ENCODE measurements at regions not wholly inside any gene's neighbourhood (a gene's known extent, or its start where the extent isn't known, plus 50 kb on each side); places are given as distances from the start of the nearest gene placed in this dataset.

DNA sequence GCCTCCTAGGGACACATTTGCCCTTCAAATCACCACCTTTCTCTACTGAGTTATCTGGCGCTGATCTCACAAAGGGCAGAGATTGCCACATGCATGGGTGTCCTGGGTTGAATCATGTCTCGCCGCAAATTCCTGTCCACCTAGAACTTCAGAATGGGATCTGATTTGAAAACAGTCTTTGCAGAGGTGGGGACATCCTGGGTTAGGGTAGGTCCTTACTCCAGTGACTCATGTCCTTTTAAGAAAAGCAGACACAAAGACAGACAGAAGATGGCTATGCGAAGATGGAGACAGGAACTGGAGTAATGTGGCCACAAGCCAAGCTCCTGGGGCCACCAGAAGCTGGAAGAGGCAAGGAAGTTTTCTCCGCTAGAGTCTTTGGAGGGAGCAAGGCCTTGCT, 197.4 kb upstream of the SMIM21 start:
- DNase-seq: no peak
- Histone ChIP-seq H3K27ac (ENCODE audit: low read length) (no peak overlapping the region), H3K9ac (ENCODE audit: low read length) (no peak overlapping the region), H3K36me3 (replicated peaks; ENCODE audit: insufficient read depth, low read length) (no peaks in the 10 kb centered on the region), H3K27me3 (replicated peaks; ENCODE audit: insufficient read depth, low read length) (no peaks in the 10 kb centered on the region), H3K4me3 (ENCODE audit: low read length) (no peak overlapping the region), H3K9me2 (replicated peaks; ENCODE audit: insufficient read depth, low read length) (no peaks in the 10 kb centered on the region), H3K9me3 (replicated peaks; ENCODE audit: insufficient read depth, low read length) (no peaks in the 10 kb centered on the region), H3K4me2 (ENCODE audit: low read depth, low read length) (no peak overlapping the region), H4K20me1 (ENCODE audit: insufficient read depth, low read length) (no peaks in the 10 kb centered on the region), H3F3A (ENCODE audit: insufficient read depth, low read length) (no peaks in the 10 kb centered on the region), H2AFZ (ENCODE audit: low read length) (no peak overlapping the region), H3K79me2 (ENCODE audit: low read length) (no peaks in the 10 kb centered on the region), H3K4me1 (ENCODE audit: low read length) (no peaks in the 10 kb centered on the region)
- TF ChIP-seq EZH2phosphoT487 (IDR thresholded peaks at IDR 0.05; ENCODE audit: low read length) (no peak), CTCF (IDR thresholded peaks at IDR 0.05; ENCODE audit: low read length) (no peak), EZH2 (optimal IDR thresholded peaks at IDR 0.05; ENCODE audit: low read depth, low read length) (no peak)

DNA sequence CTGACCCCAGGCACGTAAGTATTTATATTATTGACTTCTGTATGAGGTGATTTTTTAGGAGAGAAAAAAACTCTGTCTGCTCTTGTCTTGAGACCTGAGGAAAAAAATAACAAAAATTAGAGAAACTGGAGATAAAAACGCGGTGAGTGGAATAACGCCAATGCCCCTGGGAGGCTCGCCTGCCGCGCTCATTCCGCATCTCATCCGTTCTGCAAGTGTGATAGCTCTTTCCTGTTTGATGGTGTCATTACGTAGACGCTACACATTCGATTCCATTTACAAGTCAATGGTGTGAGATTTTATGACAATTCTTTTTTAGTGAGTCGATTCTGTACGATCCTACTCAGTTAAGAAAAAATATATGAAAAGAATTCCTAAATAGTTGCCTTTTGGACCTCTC, 194.3 kb upstream of the SMIM21 start:
- H3K27me3 ChIP-seq (replicated peaks; ENCODE audit: insufficient read depth, low read length): no peaks in the 10 kb centered on the region
- TF ChIP-seq CTCF (IDR thresholded peaks at IDR 0.05; ENCODE audit: low read length): no peak
- no peak for TF ChIP-seq EZH2 (optimal IDR thresholded peaks at IDR 0.05; ENCODE audit: low read depth, low read length)
- no peak for TF ChIP-seq EZH2phosphoT487 (IDR thresholded peaks at IDR 0.05; ENCODE audit: low read length)

GRCh38 chr18:75618146-75618545, 190.6 kb upstream of the SMIM21 start:
- H3K9me2 ChIP-seq (replicated peaks; ENCODE audit: insufficient read depth, low read length): no peaks in the 10 kb centered on the region
- TF ChIP-seq EZH2phosphoT487 (IDR thresholded peaks at IDR 0.05; ENCODE audit: low read length): no peak
- no peak for TF ChIP-seq EZH2 (optimal IDR thresholded peaks at IDR 0.05; ENCODE audit: low read depth, low read length)
- H3F3A ChIP-seq (ENCODE audit: insufficient read depth, low read length): no peaks in the 10 kb centered on the region
- no peak overlapping the region for H2AFZ ChIP-seq (ENCODE audit: low read length)
- H3K36me3 ChIP-seq (replicated peaks; ENCODE audit: insufficient read depth, low read length): no peaks in the 10 kb centered on the region
- H3K79me2 ChIP-seq (ENCODE audit: low read length): no peaks in the 10 kb centered on the region
- no peak overlapping the region for H3K27ac ChIP-seq (ENCODE audit: low read length)
- no peak overlapping the region for H3K4me3 ChIP-seq (ENCODE audit: low read length)
- H3K9ac ChIP-seq (ENCODE audit: low read length): no peak overlapping the region
- H3K27me3 ChIP-seq (replicated peaks; ENCODE audit: insufficient read depth, low read length): no peaks in the 10 kb centered on the region
- no peaks in the 10 kb centered on the region for H4K20me1 ChIP-seq (ENCODE audit: insufficient read depth, low read length)
- H3K9me3 ChIP-seq (replicated peaks; ENCODE audit: insufficient read depth, low read length): no peaks in the 10 kb centered on the region
- H3K4me2 ChIP-seq (ENCODE audit: low read depth, low read length): no peak overlapping the region
- DNase-seq: no peak
- no peaks in the 10 kb centered on the region for H3K4me1 ChIP-seq (ENCODE audit: low read length)

More for the DNA sequence above, 194.3 kb upstream of the SMIM21 start:
- H3F3A ChIP-seq (ENCODE audit: insufficient read depth, low read length): no peaks in the 10 kb centered on the region
- DNase-seq: no peak
- no peak overlapping the region for H3K9ac ChIP-seq (ENCODE audit: low read length)
- no peaks in the 10 kb centered on the region for H3K36me3 ChIP-seq (replicated peaks; ENCODE audit: insufficient read depth, low read length)
- no peak overlapping the region for H3K4me3 ChIP-seq (ENCODE audit: low read length)
- H3K4me1 ChIP-seq (ENCODE audit: low read length): no peaks in the 10 kb centered on the region
- no peaks in the 10 kb centered on the region for H4K20me1 ChIP-seq (ENCODE audit: insufficient read depth, low read length)
- no peak overlapping the region for H3K4me2 ChIP-seq (ENCODE audit: low read depth, low read length)
- H2AFZ ChIP-seq (ENCODE audit: low read length): no peak overlapping the region
- no peak overlapping the region for H3K27ac ChIP-seq (ENCODE audit: low read length)
- H3K9me2 ChIP-seq (replicated peaks; ENCODE audit: insufficient read depth, low read length): no peaks in the 10 kb centered on the region
- H3K9me3 ChIP-seq (replicated peaks; ENCODE audit: insufficient read depth, low read length): no peaks in the 10 kb centered on the region
- no peaks in the 10 kb centered on the region for H3K79me2 ChIP-seq (ENCODE audit: low read length)

DNA sequence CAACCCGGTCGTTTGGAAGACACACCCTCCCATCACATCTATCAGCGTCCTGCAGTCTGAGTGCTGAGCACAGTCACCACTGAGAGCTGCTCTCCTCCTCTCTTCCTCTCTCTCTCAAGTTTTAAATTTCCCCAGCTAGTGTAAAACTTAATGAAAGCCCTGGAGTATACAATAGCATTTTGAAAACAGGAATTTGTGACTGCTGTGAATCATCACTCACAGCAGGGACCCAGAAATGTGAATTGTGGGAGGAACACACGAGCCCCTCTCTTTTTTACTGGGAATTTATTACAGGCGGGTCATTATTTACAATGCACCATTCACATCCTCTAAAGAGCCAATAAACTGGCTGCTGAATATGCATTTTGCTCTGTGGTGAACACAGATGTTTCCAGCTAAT, 185.0 kb upstream of the SMIM21 start:
- Histone ChIP-seq H2AFZ (ENCODE audit: low read length) (no peak overlapping the region), H3K9ac (ENCODE audit: low read length) (no peak overlapping the region), H3K36me3 (replicated peaks; ENCODE audit: insufficient read depth, low read length) (no peaks in the 10 kb centered on the region), H3K4me2 (ENCODE audit: low read depth, low read length) (no peak overlapping the region), H3K9me3 (replicated peaks; ENCODE audit: insufficient read depth, low read length) (no peaks in the 10 kb centered on the region), H3K4me1 (ENCODE audit: low read length) (no peaks in the 10 kb centered on the region), H3F3A (ENCODE audit: insufficient read depth, low read length) (no peaks in the 10 kb centered on the region), H3K9me2 (replicated peaks; ENCODE audit: insufficient read depth, low read length) (no peaks in the 10 kb centered on the region), H4K20me1 (ENCODE audit: insufficient read depth, low read length) (no peaks in the 10 kb centered on the region), H3K27me3 (replicated peaks; ENCODE audit: insufficient read depth, low read length) (no peaks in the 10 kb centered on the region), H3K27ac (ENCODE audit: low read length) (no peak overlapping the region), H3K4me3 (ENCODE audit: low read length) (no peak overlapping the region), H3K79me2 (ENCODE audit: low read length) (no peaks in the 10 kb centered on the region)
- DNase-seq: no peak
- TF ChIP-seq CTCF (IDR thresholded peaks at IDR 0.05; ENCODE audit: low read length) (no peak), EZH2 (optimal IDR thresholded peaks at IDR 0.05; ENCODE audit: low read depth, low read length) (no peak), EZH2phosphoT487 (IDR thresholded peaks at IDR 0.05; ENCODE audit: low read length) (no peak)
